A673 (cell line): ENCODE measurements at regions not wholly inside any gene's neighbourhood (a gene's known extent, or its start where the extent isn't known, plus 50 kb on each side); places are given as distances from the start of the nearest gene placed in this dataset.

Experiments
- BruUV-seq: library from RNA; stranded (reverse); fragments of 400-500 nt; replicated peaks from 2 replicates; lab custom pipeline; 2021; lab: Mats Ljungman, UMichigan
- CTCF ChIA-PET: fragments of 300-600 bp; sonication (Branson Sonifier 250); formaldehyde crosslinking; loops from one replicate; lab custom pipeline; 2022; ENCODE audit warnings: antibody characterized with exemption; lab: Charles Lee
- POLR2A ChIA-PET: fragments of 300-600 bp; sonication (Branson Sonifier 250); formaldehyde crosslinking; loops from one replicate; lab custom pipeline; 2022; ENCODE audit warnings: antibody characterized with exemption; ENCODE audit not compliant: low non-redundant PET; lab: Charles Lee
- DNase-seq: peaks from one replicate; pipeline ENCODE4 v3.0.0-alpha.2; 2015; ENCODE audit warnings: low spot score
- H3K27ac ChIP-seq: fragments of 200-600 bp; sonication (generic); 2 replicates; pipeline ENCODE4 v1.5.1; 2016; ENCODE audit warnings: mixed run types, low read depth, mild to moderate bottlenecking, mixed read lengths, antibody characterized with exemption, low read length; ENCODE audit not compliant: poor library complexity, severe bottlenecking
- H3K27me3 ChIP-seq: fragments of 200-600 bp; sonication (generic); replicated peaks from 2 replicates; pipeline ENCODE4 v1.6.1; 2017; ENCODE audit warnings: mixed run types, low read depth, mild to moderate bottlenecking, mixed read lengths, antibody characterized with exemption, low read length; ENCODE audit not compliant: insufficient read depth, poor library complexity
- H3K36me3 ChIP-seq: fragments of 200-600 bp; sonication (generic); 2 replicates; pipeline ENCODE4 v1.6.1; 2016; ENCODE audit warnings: mixed run types, mild to moderate bottlenecking, mixed read lengths, antibody characterized with exemption, low read length; ENCODE audit not compliant: insufficient read depth, poor library complexity, severe bottlenecking
- H3K4me1 ChIP-seq: fragments of 200-600 bp; sonication (generic); 2 replicates; pipeline ENCODE4 v1.6.1; 2017; ENCODE audit warnings: mixed run types, mild to moderate bottlenecking, mixed read lengths, antibody characterized with exemption, low read length; ENCODE audit not compliant: insufficient read depth, poor library complexity, severe bottlenecking
- H3K4me3 ChIP-seq: fragments of 200-600 bp; sonication (generic); 2 replicates; pipeline ENCODE4 v1.5.1; 2016; ENCODE audit warnings: low read depth, mixed run types, mild to moderate bottlenecking, mixed read lengths, low read length; ENCODE audit not compliant: poor library complexity, severe bottlenecking
- H3K9me3 ChIP-seq: fragments of 200-600 bp; sonication (generic); 2 replicates; pipeline ENCODE4 v1.6.1; 2016; ENCODE audit warnings: mixed run types, low read depth, mild to moderate bottlenecking, mixed read lengths, antibody characterized with exemption, low read length; ENCODE audit not compliant: poor library complexity, severe bottlenecking
- CTCF ChIP-seq: fragments of 300-800, 200-600 bp; sonication (generic); conservative IDR thresholded peaks from 2 replicates; pipeline ENCODE4 v1.5.1; 2017; ENCODE audit warnings: low read depth, mild to moderate bottlenecking, antibody characterized with exemption, low read length, moderate library complexity, mixed read lengths
- EZH2 ChIP-seq: fragments of 200-600 bp; sonication (generic); IDR thresholded peaks from 2 replicates; pipeline ENCODE4 v1.6.1; 2017; ENCODE audit warnings: borderline replicate concordance, low read depth, mild to moderate bottlenecking, mixed read lengths, antibody characterized with exemption, low read length; ENCODE audit not compliant: poor library complexity, severe bottlenecking
- intact Hi-C: fragments of 100-400 bp; cut with micrococcal nuclease; formaldehyde crosslinking; loops from one replicate; pipeline ENCODE4 v1.10.0; 2022; ENCODE audit not compliant: unreplicated experiment

GRCh38 chr4:156018383-156018782, 64.7 kb upstream of the CTSO start:
- no peaks in the 10 kb centered on the region for H3K9me3 ChIP-seq
- ChIA-PET CTCF (no interaction called here), POLR2A (no interaction called here)
- no peak overlapping the region for H3K27ac ChIP-seq
- DNase-seq: no peak
- H3K4me1 ChIP-seq: no peaks in the 10 kb centered on the region
- intact Hi-C loops: no loop called here
- H3K27me3 ChIP-seq: no peaks in the 10 kb centered on the region
- BruUV-seq: no TSS peak
- TF ChIP-seq CTCF: no peak
- no peak for TF ChIP-seq EZH2
- no peak overlapping the region for H3K4me3 ChIP-seq
- no peaks in the 10 kb centered on the region for H3K36me3 ChIP-seq

GRCh38 chr4:156015781-156016180, 62.1 kb upstream of the CTSO start:
- intact Hi-C loops: no loop called here
- H3K4me3 ChIP-seq: no peak overlapping the region
- CTCF ChIA-PET: no interaction called here
- H3K36me3 ChIP-seq: no peaks in the 10 kb centered on the region
- TF ChIP-seq EZH2 (no peak), CTCF (no peak)
- no peaks in the 10 kb centered on the region for H3K4me1 ChIP-seq
- no peak for DNase-seq
- H3K9me3 ChIP-seq: no peaks in the 10 kb centered on the region
- no peak overlapping the region for H3K27ac ChIP-seq
- POLR2A ChIA-PET: no interaction called here
- no peaks in the 10 kb centered on the region for H3K27me3 ChIP-seq
- no TSS peak for BruUV-seq

- TF ChIP-seq CTCF (no peak), EZH2 (no peak)
- Histone ChIP-seq H3K4me1 (no peaks in the 10 kb centered on the region), H3K27me3 (no peaks in the 10 kb centered on the region), H3K4me3 (no peak overlapping the region), H3K9me3 (no peaks in the 10 kb centered on the region), H3K27ac (no peak overlapping the region), H3K36me3 (no peaks in the 10 kb centered on the region)
- ChIA-PET CTCF (no interaction called here), POLR2A (no interaction called here)
- no TSS peak for BruUV-seq
- intact Hi-C loops: no loop called here
- DNase-seq: no peak
Measured at GRCh38 chr4:156006192-156006591, 52.5 kb upstream of the CTSO start.
